KMS-11 (cell line): ENCODE measurements at regions not wholly inside any gene's neighbourhood (a gene's known extent, or its start where the extent isn't known, plus 50 kb on each side); places are given as distances from the start of the nearest gene placed in this dataset.

Experiments used
- H2AFZ ChIP-seq: fragments of 200-600 bp; sonication (generic); 2 replicates; pipeline ENCODE4 v1.6.1; 2016; ENCODE audit warnings: antibody characterized with exemption, mixed run types, low read depth
- H3K27ac ChIP-seq: fragments of 200-600 bp; sonication (generic); 2 replicates; pipeline ENCODE4 v1.6.1; 2016; ENCODE audit warnings: mild to moderate bottlenecking, mixed run types
- H3K27me3 ChIP-seq: fragments of 200-600 bp; sonication (generic); 2 replicates; pipeline ENCODE4 v1.6.1; 2017; ENCODE audit warnings: mild to moderate bottlenecking, low read depth, mixed run types, moderate library complexity; ENCODE audit not compliant: insufficient read depth
- H3K36me3 ChIP-seq: fragments of 200-600 bp; sonication (generic); 2 replicates; pipeline ENCODE4 v1.6.1; 2017; ENCODE audit warnings: mild to moderate bottlenecking, mixed run types; ENCODE audit not compliant: insufficient read depth
- H3K4me1 ChIP-seq: fragments of 200-600 bp; sonication (generic); 2 replicates; pipeline ENCODE4 v1.6.1; 2016; ENCODE audit warnings: mild to moderate bottlenecking, low read depth, mixed run types; ENCODE audit not compliant: poor library complexity, severe bottlenecking
- H3K4me2 ChIP-seq: fragments of 200-600 bp; sonication (generic); 2 replicates; pipeline ENCODE4 v1.7.0; 2016; ENCODE audit warnings: mild to moderate bottlenecking, mixed run types
- H3K4me3 ChIP-seq: fragments of 200-600 bp; sonication (generic); IDR thresholded peaks from 2 replicates; pipeline ENCODE4 v1.6.1; 2017; ENCODE audit warnings: low read depth, low read length, mixed read lengths; ENCODE audit not compliant: insufficient read depth
- H3K79me2 ChIP-seq: fragments of 200-600 bp; sonication (generic); 2 replicates; pipeline ENCODE4 v1.6.1; 2016; ENCODE audit warnings: low read depth, mixed run types; ENCODE audit not compliant: insufficient read depth
- H3K9ac ChIP-seq: fragments of 200-600 bp; sonication (generic); 2 replicates; pipeline ENCODE4 v1.6.1; 2016; ENCODE audit warnings: mild to moderate bottlenecking, mixed run types
- H4K20me1 ChIP-seq: fragments of 200-600 bp; sonication (generic); 2 replicates; pipeline ENCODE4 v1.6.1; 2016; ENCODE audit warnings: mild to moderate bottlenecking, mixed run types; ENCODE audit not compliant: insufficient read depth
- CTCF ChIP-seq: fragments of 200-600 bp; sonication (generic); conservative IDR thresholded peaks from 2 replicates; pipeline ENCODE4 v1.6.1; 2017; ENCODE audit warnings: low read depth, mild to moderate bottlenecking, antibody characterized with exemption, low read length, moderate library complexity, mixed read lengths

GRCh38 chr18:11408555-11409065 lies 200.8 kb upstream of the SLC35G4 start:
- no peak overlapping the region for H3K4me2 ChIP-seq
- no peak overlapping the region for H2AFZ ChIP-seq
- no peak overlapping the region for H3K27ac ChIP-seq
- H3K27me3 ChIP-seq: no peaks in the 10 kb centered on the region
- no peaks in the 10 kb centered on the region for H3K36me3 ChIP-seq
- no peaks in the 10 kb centered on the region for H4K20me1 ChIP-seq
- no peak for TF ChIP-seq CTCF
- H3K9ac ChIP-seq: no peak overlapping the region
- H3K79me2 ChIP-seq: no peaks in the 10 kb centered on the region
- no peaks in the 10 kb centered on the region for H3K4me1 ChIP-seq
- H3K4me3 ChIP-seq: no peak overlapping the region

GRCh38 chr18:11407940-11408339 lies 201.5 kb upstream of the SLC35G4 start:
- H3K4me3 ChIP-seq: no peak overlapping the region
- H3K79me2 ChIP-seq: no peaks in the 10 kb centered on the region
- no peak overlapping the region for H3K27ac ChIP-seq
- no peaks in the 10 kb centered on the region for H3K36me3 ChIP-seq
- no peak for TF ChIP-seq CTCF
- no peak overlapping the region for H3K4me2 ChIP-seq
- no peak overlapping the region for H3K9ac ChIP-seq
- no peak overlapping the region for H2AFZ ChIP-seq
- H3K4me1 ChIP-seq: no peaks in the 10 kb centered on the region
- H3K27me3 ChIP-seq: no peaks in the 10 kb centered on the region
- no peaks in the 10 kb centered on the region for H4K20me1 ChIP-seq

GRCh38 chr18:11405804-11406203 lies 203.6 kb upstream of the SLC35G4 start:
- Histone ChIP-seq H3K27ac (no peak overlapping the region), H3K9ac (no peak overlapping the region), H3K27me3 (no peaks in the 10 kb centered on the region), H3K4me1 (no peaks in the 10 kb centered on the region), H3K36me3 (no peaks in the 10 kb centered on the region), H4K20me1 (no peaks in the 10 kb centered on the region), H3K4me3 (no peak overlapping the region), H3K79me2 (no peaks in the 10 kb centered on the region), H3K4me2 (no peak overlapping the region), H2AFZ (no peak overlapping the region)
- no peak for TF ChIP-seq CTCF

- no peaks in the 10 kb centered on the region for H3K36me3 ChIP-seq
- no peak for TF ChIP-seq CTCF
- no peaks in the 10 kb centered on the region for H4K20me1 ChIP-seq
- H2AFZ ChIP-seq: no peak overlapping the region
- H3K4me1 ChIP-seq: no peaks in the 10 kb centered on the region
- H3K79me2 ChIP-seq: no peaks in the 10 kb centered on the region
- no peaks in the 10 kb centered on the region for H3K27me3 ChIP-seq
- H3K27ac ChIP-seq: no peak overlapping the region
- no peak overlapping the region for H3K4me2 ChIP-seq
- no peak overlapping the region for H3K4me3 ChIP-seq
- H3K9ac ChIP-seq: no peak overlapping the region
Observed at GRCh38 chr18:11400703-11401102, 208.7 kb upstream of the SLC35G4 start.

- H3K4me2 ChIP-seq: no peak overlapping the region
- H3K36me3 ChIP-seq: no peaks in the 10 kb centered on the region
- no peaks in the 10 kb centered on the region for H3K27me3 ChIP-seq
- no peaks in the 10 kb centered on the region for H3K4me1 ChIP-seq
- no peaks in the 10 kb centered on the region for H4K20me1 ChIP-seq
- H3K4me3 ChIP-seq: no peak overlapping the region
- TF ChIP-seq CTCF: peak; percentile 36; the same call in 1 of the 2 replicates
- H3K27ac ChIP-seq: no peak overlapping the region
- H3K79me2 ChIP-seq: no peaks in the 10 kb centered on the region
- H3K9ac ChIP-seq: no peak overlapping the region
- no peak overlapping the region for H2AFZ ChIP-seq
Observed at GRCh38 chr18:11398625-11399024, 210.8 kb upstream of the SLC35G4 start.
